K562 (cell line): ENCODE measurements at regions not wholly inside any gene's neighbourhood (a gene's known extent, or its start where the extent isn't known, plus 50 kb on each side); places are given as distances from the start of the nearest gene placed in this dataset.

Experiments
- ATAC-seq: fragments of 200-7000 bp; cut with Tn5 transposase; 3 replicates; pipeline ENCODE4 v1.9.1; 2020; ENCODE audit warnings: moderate library complexity
- BruUV-seq: library from RNA; stranded (reverse); fragments of 400-500 nt; replicated peaks from 2 replicates; lab custom pipeline; 2021; lab: Mats Ljungman, UMichigan
- CTCF ChIA-PET: fragments of 300-600 bp; formaldehyde crosslinking; extraction: SDS; loops from one replicate; lab custom pipeline; 2021; ENCODE audit warnings: low intra/inter-chr PET ratio; lab: Yijun Ruan, JAX
- POLR2A ChIA-PET: fragments of 300-600, 350-650 bp; sonication (Branson Sonifier 250); formaldehyde crosslinking; extraction: SDS; loops from one replicate; lab custom pipeline; 2021; ENCODE audit warnings: antibody characterized with exemption, inconsistent platforms; lab: Yijun Ruan, JAX
- DNase-seq, 4 experiments: peaks; one replicate each; pipeline versions ENCODE4 v3.0.0 to v3.0.0-alpha.2; 2011 to 2018; ENCODE audit warnings: low spot score in 3 of 4, mixed read lengths in 3 of 4; ENCODE audit errors: extremely low read depth in 1 of 4
- FAIRE-seq: peaks from 2 replicates; lab custom pipeline; 2011; peaks lifted over from hg19 to GRCh38; lab: Jason Lieb, UNC
- H2AFZ ChIP-seq: 2 replicates; pipeline ENCODE4 v1.6.0; 2011; ENCODE audit warnings: low read depth, low read length, control low read depth, inconsistent platforms
- H3K27ac ChIP-seq: fragments of 200-600 bp; 3 replicates; pipeline ENCODE4 v1.8.0; 2011; ENCODE audit warnings: low read depth, mild to moderate bottlenecking, control low read depth, inconsistent platforms, low read length, moderate library complexity, mixed read lengths; ENCODE audit errors: extremely low read depth
- H3K27me3 ChIP-seq, 2 experiments: fragments of 300-600 bp in 1 of 2; 2 replicates in 1 of 2; 3 replicates in 1 of 2; pipeline versions ENCODE4 v1.6.0 to v1.8.0; 2011; ENCODE audit warnings: inconsistent platforms in 2 of 2, low read length in 2 of 2, mild to moderate bottlenecking in 1 of 2, mixed read lengths in 1 of 2, moderate library complexity in 1 of 2; ENCODE audit not compliant: control insufficient read depth in 2 of 2, insufficient read depth in 2 of 2
- H3K36me3 ChIP-seq: fragments of 300-600 bp; 3 replicates; pipeline ENCODE4 v1.8.0; 2011; ENCODE audit warnings: mild to moderate bottlenecking, low read length, inconsistent platforms; ENCODE audit not compliant: control insufficient read depth, insufficient read depth
- H3K4me1 ChIP-seq, 2 experiments: fragments of 200-600 bp in 1 of 2; replicated peaks in 1 of 2; 2 replicates in 1 of 2; 3 replicates in 1 of 2; pipeline versions ENCODE4 v1.5.1 to v1.8.0; 2011; ENCODE audit warnings: inconsistent platforms in 2 of 2, low read length in 2 of 2, mild to moderate bottlenecking in 1 of 2, mixed read lengths in 1 of 2, moderate library complexity in 1 of 2; ENCODE audit not compliant: control insufficient read depth in 2 of 2, insufficient read depth in 2 of 2
- H3K4me2 ChIP-seq: 2 replicates; pipeline ENCODE4 v1.6.1; 2011; ENCODE audit warnings: low read length, control low read depth, inconsistent platforms, mixed read lengths; ENCODE audit not compliant: insufficient read depth
- H3K4me3 ChIP-seq: fragments of 200-600 bp; sonication (generic), shearing (Covaris generic); 2 replicates; pipeline ENCODE4 v1.5.1; 2016; ENCODE audit warnings: control low read depth, inconsistent platforms
- H3K79me2 ChIP-seq: fragments of 200-600 bp; 3 replicates; pipeline ENCODE4 v1.8.0; 2011; ENCODE audit warnings: low read length, inconsistent platforms; ENCODE audit not compliant: control insufficient read depth, insufficient read depth
- H3K9ac ChIP-seq, 2 experiments: 2 replicates each; pipeline versions ENCODE4 v1.6.0 to v1.6.1; 2011; ENCODE audit warnings: low read depth in 2 of 2, low read length in 2 of 2, control low read depth in 1 of 2, inconsistent platforms in 1 of 2, mild to moderate bottlenecking in 1 of 2, mixed read lengths in 1 of 2; ENCODE audit not compliant: insufficient read depth in 1 of 2
- H3K9me1 ChIP-seq: one replicate; pipeline ENCODE4 v1.6.0; 2011; ENCODE audit warnings: inconsistent platforms, mild to moderate bottlenecking, low read length, moderate library complexity; ENCODE audit not compliant: control insufficient read depth, insufficient read depth
- H3K9me3 ChIP-seq: replicated peaks from 2 replicates; pipeline ENCODE4 v1.5.1; 2011; ENCODE audit warnings: low read depth, low read length, inconsistent platforms; ENCODE audit not compliant: control insufficient read depth, insufficient read depth
- H4K20me1 ChIP-seq: replicated peaks from 2 replicates; pipeline ENCODE4 v1.6.1; 2011; ENCODE audit warnings: low read length, inconsistent platforms, mixed read lengths; ENCODE audit not compliant: control insufficient read depth, insufficient read depth
- CBX5 ChIP-seq: IDR thresholded peaks from 2 replicates; pipeline ENCODE4 v1.6.1; 2014; ENCODE audit warnings: low read depth, borderline replicate concordance
- CTCFL ChIP-seq: IDR thresholded peaks from 2 replicates; pipeline ENCODE4 v1.6.1; 2011; ENCODE audit warnings: borderline replicate concordance, low read depth, mild to moderate bottlenecking, moderate library complexity, low read length; ENCODE audit not compliant: insufficient read depth, poor library complexity, severe bottlenecking
- EHMT2 ChIP-seq: fragments of 450-650 bp; IDR thresholded peaks from 2 replicates; pipeline ENCODE4 v1.6.1; 2018; ENCODE audit warnings: antibody characterized with exemption
- EP300 ChIP-seq: IDR thresholded peaks from 2 replicates; pipeline ENCODE4 v1.6.1; 2012; ENCODE audit warnings: low read length, improper control_type of control experiment
- FOSL1 ChIP-seq: fragments of 200-800 bp; sonication (Bioruptor generic); conservative IDR thresholded peaks from 2 replicates; pipeline ENCODE4 v1.6.1; 2016; ENCODE audit warnings: missing genetic modification characterization, missing compliant biosample characterization
- FUS ChIP-seq: fragments of 200-400 bp; formaldehyde crosslinking; optimal IDR thresholded peaks from 2 replicates; pipeline ENCODE3; 2017; ENCODE audit warnings: low read depth, low read length
- GTF2A2 ChIP-seq: IDR thresholded peaks from 2 replicates; pipeline ENCODE4 v1.6.1; 2016; ENCODE audit warnings: mild to moderate bottlenecking, missing genetic modification characterization, missing compliant biosample characterization
- RBM15 ChIP-seq: fragments of 200-400 bp; formaldehyde crosslinking; IDR thresholded peaks from 2 replicates; pipeline ENCODE4 v1.6.1; 2018; ENCODE audit warnings: mild to moderate bottlenecking, low read length, moderate library complexity; ENCODE audit not compliant: insufficient read depth
- ZKSCAN1 ChIP-seq: fragments of 150-350 bp; IDR thresholded peaks from 2 replicates; pipeline ENCODE4 v1.6.1; 2016; ENCODE audit warnings: low read depth, low read length
- ZNF12 ChIP-seq: sonication (generic); formaldehyde crosslinking; IDR thresholded peaks from 2 replicates; pipeline ENCODE4 v1.4.0; 2020; ENCODE audit warnings: mild to moderate bottlenecking, missing genetic modification reagents
- ZNF174 ChIP-seq: fragments of 250-450 bp; sonication (Bioruptor Pico); IDR thresholded peaks from 2 replicates; pipeline ENCODE4 v1.4.0; 2020; ENCODE audit warnings: mild to moderate bottlenecking
- ZNF589 ChIP-seq: fragments of 200-800 bp; sonication (Bioruptor generic); IDR thresholded peaks from 2 replicates; pipeline ENCODE4 v1.6.1; 2016; ENCODE audit warnings: low read depth, missing genetic modification characterization, missing compliant biosample characterization
- WGBS: fragments of 100-300 bp; shearing (Covaris generic); methylation state at CpG from one replicate; pipeline ENCODE4 v1.1.6; 2016; ENCODE audit warnings: low coverage, mixed read lengths; ENCODE audit not compliant: insufficient coverage; ENCODE audit errors: missing lambda C conversion rate; 5-methylcytosine and 5-hydroxymethylcytosine counted together
- in situ Hi-C: fragments of 300-500 bp; cut with MboI; formaldehyde crosslinking; loops from 4 replicates; pipeline ENCODE4 v1.15.0; 2018; ENCODE audit warnings: inconsistent platforms, mixed read lengths
- intact Hi-C: fragments of 100-400 bp; cut with micrococcal nuclease; formaldehyde crosslinking; loops from 2 replicates; pipeline ENCODE4 v1.14.2; 2022
- TF ChIP-seq, protein P1 (sequence below): fragments of 150-350 bp; IDR thresholded peaks from 2 replicates; pipeline ENCODE4 v1.6.1; 2014; ENCODE audit warnings: low read depth, mild to moderate bottlenecking, low read length, borderline replicate concordance
- TF ChIP-seq, protein P2 (sequence below): sonication (generic); formaldehyde crosslinking; IDR thresholded peaks from 2 replicates; pipeline ENCODE4 v1.8.1; 2023; ENCODE audit warnings: mild to moderate bottlenecking, missing genetic modification reagents
- TF ChIP-seq, protein P3 (sequence below): sonication (generic); formaldehyde crosslinking; IDR thresholded peaks from 2 replicates; pipeline ENCODE4 v1.8.0; 2022; ENCODE audit warnings: mild to moderate bottlenecking, missing genetic modification reagents

- no peak overlapping the region for H2AFZ ChIP-seq
- CTCF ChIA-PET, result no interaction called here
- in situ Hi-C loops, result no loop called here
- DNase-seq (no peak), ATAC-seq (no peak), FAIRE-seq (no peak)
- BruUV-seq, result no TSS peak
- intact Hi-C loops, result no loop called here
- H4K20me1 ChIP-seq, result no peaks in the 10 kb centered on the region
- no peak overlapping the region for H3K27ac ChIP-seq
- peaks cover 23 to 24% of the 10 kb centered on the region in 2 experiments for H3K27me3 ChIP-seq
- H3K4me2 ChIP-seq, result no peak overlapping the region
- H3K4me1 ChIP-seq, result no peaks in the 10 kb centered on the region
- POLR2A ChIA-PET, result no interaction called here
- H3K9ac ChIP-seq, result no peak overlapping the region
- no peaks in the 10 kb centered on the region for H3K9me3 ChIP-seq
- H3K36me3 ChIP-seq, result no peaks in the 10 kb centered on the region
- no peaks in the 10 kb centered on the region for H3K79me2 ChIP-seq
- WGBS, result 0% methylated on average over 4 of the region's 4 CpGs
- H3K9me1 ChIP-seq, result no peaks in the 10 kb centered on the region
- H3K4me3 ChIP-seq, result no peak overlapping the region
- no peak for TF ChIP-seq GTF2A2 (tag)
- TF ChIP-seq RBM15, result no peak
- no peak for TF ChIP-seq ZNF589 (CRISPR knock-in tag)
- TF ChIP-seq, protein P1, sequence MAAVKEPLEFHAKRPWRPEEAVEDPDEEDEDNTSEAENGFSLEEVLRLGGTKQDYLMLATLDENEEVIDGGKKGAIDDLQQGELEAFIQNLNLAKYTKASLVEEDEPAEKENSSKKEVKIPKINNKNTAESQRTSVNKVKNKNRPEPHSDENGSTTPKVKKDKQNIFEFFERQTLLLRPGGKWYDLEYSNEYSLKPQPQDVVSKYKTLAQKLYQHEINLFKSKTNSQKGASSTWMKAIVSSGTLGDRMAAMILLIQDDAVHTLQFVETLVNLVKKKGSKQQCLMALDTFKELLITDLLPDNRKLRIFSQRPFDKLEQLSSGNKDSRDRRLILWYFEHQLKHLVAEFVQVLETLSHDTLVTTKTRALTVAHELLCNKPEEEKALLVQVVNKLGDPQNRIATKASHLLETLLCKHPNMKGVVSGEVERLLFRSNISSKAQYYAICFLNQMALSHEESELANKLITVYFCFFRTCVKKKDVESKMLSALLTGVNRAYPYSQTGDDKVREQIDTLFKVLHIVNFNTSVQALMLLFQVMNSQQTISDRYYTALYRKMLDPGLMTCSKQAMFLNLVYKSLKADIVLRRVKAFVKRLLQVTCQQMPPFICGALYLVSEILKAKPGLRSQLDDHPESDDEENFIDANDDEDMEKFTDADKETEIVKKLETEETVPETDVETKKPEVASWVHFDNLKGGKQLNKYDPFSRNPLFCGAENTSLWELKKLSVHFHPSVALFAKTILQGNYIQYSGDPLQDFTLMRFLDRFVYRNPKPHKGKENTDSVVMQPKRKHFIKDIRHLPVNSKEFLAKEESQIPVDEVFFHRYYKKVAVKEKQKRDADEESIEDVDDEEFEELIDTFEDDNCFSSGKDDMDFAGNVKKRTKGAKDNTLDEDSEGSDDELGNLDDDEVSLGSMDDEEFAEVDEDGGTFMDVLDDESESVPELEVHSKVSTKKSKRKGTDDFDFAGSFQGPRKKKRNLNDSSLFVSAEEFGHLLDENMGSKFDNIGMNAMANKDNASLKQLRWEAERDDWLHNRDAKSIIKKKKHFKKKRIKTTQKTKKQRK, result no peak
- no peak for TF ChIP-seq EP300
- TF ChIP-seq CTCFL, result no peak
- TF ChIP-seq ZNF12, result no peak
- TF ChIP-seq EHMT2, result no peak
- no peak for TF ChIP-seq ZKSCAN1
- TF ChIP-seq CBX5, result no peak
- TF ChIP-seq FUS, result no peak
- TF ChIP-seq, protein P2, sequence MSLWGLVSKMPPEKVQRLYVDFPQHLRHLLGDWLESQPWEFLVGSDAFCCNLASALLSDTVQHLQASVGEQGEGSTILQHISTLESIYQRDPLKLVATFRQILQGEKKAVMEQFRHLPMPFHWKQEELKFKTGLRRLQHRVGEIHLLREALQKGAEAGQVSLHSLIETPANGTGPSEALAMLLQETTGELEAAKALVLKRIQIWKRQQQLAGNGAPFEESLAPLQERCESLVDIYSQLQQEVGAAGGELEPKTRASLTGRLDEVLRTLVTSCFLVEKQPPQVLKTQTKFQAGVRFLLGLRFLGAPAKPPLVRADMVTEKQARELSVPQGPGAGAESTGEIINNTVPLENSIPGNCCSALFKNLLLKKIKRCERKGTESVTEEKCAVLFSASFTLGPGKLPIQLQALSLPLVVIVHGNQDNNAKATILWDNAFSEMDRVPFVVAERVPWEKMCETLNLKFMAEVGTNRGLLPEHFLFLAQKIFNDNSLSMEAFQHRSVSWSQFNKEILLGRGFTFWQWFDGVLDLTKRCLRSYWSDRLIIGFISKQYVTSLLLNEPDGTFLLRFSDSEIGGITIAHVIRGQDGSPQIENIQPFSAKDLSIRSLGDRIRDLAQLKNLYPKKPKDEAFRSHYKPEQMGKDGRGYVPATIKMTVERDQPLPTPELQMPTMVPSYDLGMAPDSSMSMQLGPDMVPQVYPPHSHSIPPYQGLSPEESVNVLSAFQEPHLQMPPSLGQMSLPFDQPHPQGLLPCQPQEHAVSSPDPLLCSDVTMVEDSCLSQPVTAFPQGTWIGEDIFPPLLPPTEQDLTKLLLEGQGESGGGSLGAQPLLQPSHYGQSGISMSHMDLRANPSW (CRISPR knock-in tag), result no peak
- no peak for TF ChIP-seq ZNF174 (CRISPR knock-in tag)
- TF ChIP-seq, protein P3, sequence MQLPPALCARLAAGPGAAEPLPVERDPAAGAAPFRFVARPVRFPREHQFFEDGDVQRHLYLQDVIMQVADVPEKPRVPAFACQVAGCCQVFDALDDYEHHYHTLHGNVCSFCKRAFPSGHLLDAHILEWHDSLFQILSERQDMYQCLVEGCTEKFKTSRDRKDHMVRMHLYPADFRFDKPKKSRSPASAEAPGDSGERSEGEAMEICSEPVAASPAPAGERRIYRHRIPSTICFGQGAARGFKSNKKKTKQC, result no peak
- no peak for TF ChIP-seq FOSL1
These were observed 304.6 kb downstream of the THBS2 start for GRCh38 chr6:168948990-168949531.
